Spleen (tissue), 11 donors: ENCODE measurements at regions not wholly inside any gene's neighbourhood (a gene's known extent, or its start where the extent isn't known, plus 50 kb on each side); places are given as distances from the start of the nearest gene placed in this dataset.
"Not testable (repeated sequence)": the region's sequence is repeated elsewhere in the genome, so short reads cannot be mapped to it uniquely, and the experiment has no call there.

Source experiments
- DNase-seq: peaks from one replicate; pipeline ENCODE4 v3.0.0-alpha.2; 2020
- H3K27ac ChIP-seq, 8 donors: fragments of 200-600 bp; sonication (generic) in 7 of 8; 1 replicate in 4 of 8; 2 replicates in 4 of 8; pipeline versions ENCODE4 v1.5.0 to v1.8.0; 2016 to 2021; ENCODE audit warnings: inconsistent platforms in 4 of 8, mild to moderate bottlenecking in 4 of 8, moderate library complexity in 1 of 8
- H3K27me3 ChIP-seq, 7 donors: fragments of 200-600 bp; sonication (generic) in 6 of 7; replicated peaks in 1 of 7; 1 replicate in 4 of 7; 2 replicates in 3 of 7; pipeline versions ENCODE4 v1.5.0 to v1.8.0; 2016 to 2021; ENCODE audit warnings: inconsistent platforms in 3 of 7, mild to moderate bottlenecking in 1 of 7
- H3K36me3 ChIP-seq, 6 donors: fragments of 200-600 bp; sonication (generic) in 5 of 6; 1 replicate in 4 of 6; 2 replicates in 2 of 6; pipeline versions ENCODE4 v1.5.0 to v1.8.0; 2016 to 2021; ENCODE audit warnings: inconsistent platforms in 2 of 6
- H3K4me1 ChIP-seq, 6 donors: fragments of 200-600 bp; sonication (generic) in 5 of 6; 1 replicate in 3 of 6; 2 replicates in 3 of 6; pipeline versions ENCODE4 v1.5.0 to v1.8.0; 2016 to 2021; ENCODE audit warnings: inconsistent platforms in 3 of 6
- H3K4me3 ChIP-seq, 8 donors: fragments of 200-600 bp; sonication (generic) in 7 of 8; 1 replicate in 4 of 8; 2 replicates in 4 of 8; pipeline versions ENCODE4 v1.5.0 to v1.8.0; 2016 to 2021; ENCODE audit warnings: inconsistent platforms in 4 of 8, mild to moderate bottlenecking in 4 of 8, moderate library complexity in 2 of 8
- H3K9me3 ChIP-seq, 8 donors: fragments of 200-600 bp; sonication (generic) in 7 of 8; 1 replicate in 4 of 8; 2 replicates in 4 of 8; pipeline versions ENCODE4 v1.5.0 to v1.8.0; 2016 to 2021; ENCODE audit warnings: inconsistent platforms in 4 of 8
- POLR2A ChIP-seq, 3 donors: fragments of 450-650 bp; IDR thresholded peaks; one replicate each; pipeline ENCODE4 v1.5.1; 2017; ENCODE audit warnings: antibody characterized with exemption in 3 of 3, mild to moderate bottlenecking in 1 of 3
- POLR2AphosphoS5 ChIP-seq, 3 donors: sonication (generic); formaldehyde crosslinking; IDR thresholded peaks; one replicate each; pipeline ENCODE4 v1.5.1; 2017; ENCODE audit warnings: antibody characterized with exemption in 3 of 3
- WGBS, 5 donors: extraction: QIAGEN DNeasy Blood & Tissue Kit in 3 of 5; methylation state at CpG; one replicate each; pipeline versions ENCODE4 v1.1.5 to v1.1.7; 2013 to 2018; 5-methylcytosine and 5-hydroxymethylcytosine counted together
- intact Hi-C: fragments of 100-400 bp; cut with DNase I; formaldehyde crosslinking; loops from one replicate; pipeline ENCODE4 v1.15.0; 2023; ENCODE audit warnings: low total_unique reads
- TF ChIP-seq, protein P1 (sequence below), 11 experiments: fragments of 200-600 bp in 7 of 11; fragments of 450-650 bp in 4 of 11; sonication (generic) in 4 of 11; IDR thresholded peaks in 8 of 11; conservative IDR thresholded peaks in 3 of 11; 1 replicate in 7 of 11; 2 replicates in 4 of 11; pipeline versions ENCODE4 v1.4.0 to v1.8.0; 2016 to 2021; ENCODE audit warnings: antibody characterized with exemption in 11 of 11, inconsistent platforms in 4 of 11, mild to moderate bottlenecking in 1 of 11
- donor health status: healthy with polysubstance abuse.
- donor health status: DM: no; HTN: no; CAD: no; lungs with moderate emphysema.
- donor health status: DM: no; HTN: no; CAD: no.
- donor health status: Bipolar disorder and iron deficiency.
- donor health status: healthy.
- donor health status: DM: no; HTN: no; CAD: no.
- donor health status: DM: yes; HTN: yes; CAD: no.

DNA sequence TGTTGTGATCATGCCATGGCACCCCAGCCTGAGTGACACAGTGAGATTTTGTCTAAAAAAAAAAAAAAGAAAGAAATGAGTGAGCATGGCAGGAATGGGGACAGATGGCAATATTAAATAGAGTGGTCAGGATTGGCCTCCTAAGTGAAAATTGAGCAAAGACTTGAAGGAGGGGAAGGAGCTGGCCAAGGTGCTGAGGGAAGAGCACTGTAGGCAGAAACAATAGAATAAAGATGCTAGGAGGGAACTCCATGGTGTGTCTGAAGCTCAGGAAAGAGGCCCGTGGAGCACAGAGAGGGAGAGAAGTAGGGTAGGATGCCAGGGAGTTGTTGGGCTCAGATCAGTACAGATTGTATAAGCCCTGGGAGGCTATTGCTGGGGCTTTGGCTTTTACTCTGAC lies 64.4 kb upstream of the PCAT7 start:
- H3K4me1 ChIP-seq, result no peaks in the 10 kb centered on the region
- TF ChIP-seq, protein P1, sequence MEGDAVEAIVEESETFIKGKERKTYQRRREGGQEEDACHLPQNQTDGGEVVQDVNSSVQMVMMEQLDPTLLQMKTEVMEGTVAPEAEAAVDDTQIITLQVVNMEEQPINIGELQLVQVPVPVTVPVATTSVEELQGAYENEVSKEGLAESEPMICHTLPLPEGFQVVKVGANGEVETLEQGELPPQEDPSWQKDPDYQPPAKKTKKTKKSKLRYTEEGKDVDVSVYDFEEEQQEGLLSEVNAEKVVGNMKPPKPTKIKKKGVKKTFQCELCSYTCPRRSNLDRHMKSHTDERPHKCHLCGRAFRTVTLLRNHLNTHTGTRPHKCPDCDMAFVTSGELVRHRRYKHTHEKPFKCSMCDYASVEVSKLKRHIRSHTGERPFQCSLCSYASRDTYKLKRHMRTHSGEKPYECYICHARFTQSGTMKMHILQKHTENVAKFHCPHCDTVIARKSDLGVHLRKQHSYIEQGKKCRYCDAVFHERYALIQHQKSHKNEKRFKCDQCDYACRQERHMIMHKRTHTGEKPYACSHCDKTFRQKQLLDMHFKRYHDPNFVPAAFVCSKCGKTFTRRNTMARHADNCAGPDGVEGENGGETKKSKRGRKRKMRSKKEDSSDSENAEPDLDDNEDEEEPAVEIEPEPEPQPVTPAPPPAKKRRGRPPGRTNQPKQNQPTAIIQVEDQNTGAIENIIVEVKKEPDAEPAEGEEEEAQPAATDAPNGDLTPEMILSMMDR (IDR thresholded peaks at IDR 0.05 in 8 of 11, conservative IDR thresholded peaks at IDR 0.05 in 3 of 11), result no peak
- TF ChIP-seq POLR2AphosphoS5 (IDR thresholded peaks at IDR 0.05), result no peak
- TF ChIP-seq POLR2A (IDR thresholded peaks at IDR 0.05), result no peak
- no peaks in the 10 kb centered on the region for H3K9me3 ChIP-seq
- intact Hi-C loops, result no loop called here
- H3K27ac ChIP-seq, result no peak overlapping the region
- no peaks in the 10 kb centered on the region for H3K36me3 ChIP-seq
- H3K27me3 ChIP-seq, result peaks cover 0 to 4% (median 0%) of the 10 kb centered on the region in 7 donors
- DNase-seq, result no peak
- 25 to 81% (median 55%) methylated on average over 1 of the region's 1 CpG for WGBS, 5 donors
- H3K4me3 ChIP-seq, result no peak overlapping the region

DNA sequence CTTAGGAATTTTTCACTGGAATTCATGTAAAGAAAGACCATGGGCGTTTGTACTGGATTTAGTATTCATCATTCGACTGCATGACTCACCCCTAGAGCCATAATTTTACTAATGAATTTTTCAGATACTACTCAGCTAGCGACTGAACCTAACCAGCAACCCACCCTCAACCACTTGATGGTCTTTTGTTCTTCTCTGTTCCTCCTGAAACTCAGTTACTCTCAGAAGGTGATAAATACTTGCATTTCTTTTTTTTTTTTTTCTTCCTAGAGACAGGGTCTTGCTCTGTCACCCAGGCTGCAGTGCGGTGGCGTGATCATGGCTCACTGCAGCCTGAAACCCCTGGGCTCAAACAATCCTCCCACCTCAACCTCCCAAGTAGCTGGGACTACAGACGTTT lies 62.8 kb upstream of the PCAT7 start:
- H3K4me3 ChIP-seq, H3K9me3 ChIP-seq, H3K27me3 ChIP-seq, H3K36me3 ChIP-seq, H3K4me1 ChIP-seq, DNase-seq, H3K27ac ChIP-seq, intact Hi-C loops: not testable (repeated sequence)
- WGBS, 5 donors, result 65 to 72% (median 67%) methylated on average over 6 of the region's 6 CpGs

DNA sequence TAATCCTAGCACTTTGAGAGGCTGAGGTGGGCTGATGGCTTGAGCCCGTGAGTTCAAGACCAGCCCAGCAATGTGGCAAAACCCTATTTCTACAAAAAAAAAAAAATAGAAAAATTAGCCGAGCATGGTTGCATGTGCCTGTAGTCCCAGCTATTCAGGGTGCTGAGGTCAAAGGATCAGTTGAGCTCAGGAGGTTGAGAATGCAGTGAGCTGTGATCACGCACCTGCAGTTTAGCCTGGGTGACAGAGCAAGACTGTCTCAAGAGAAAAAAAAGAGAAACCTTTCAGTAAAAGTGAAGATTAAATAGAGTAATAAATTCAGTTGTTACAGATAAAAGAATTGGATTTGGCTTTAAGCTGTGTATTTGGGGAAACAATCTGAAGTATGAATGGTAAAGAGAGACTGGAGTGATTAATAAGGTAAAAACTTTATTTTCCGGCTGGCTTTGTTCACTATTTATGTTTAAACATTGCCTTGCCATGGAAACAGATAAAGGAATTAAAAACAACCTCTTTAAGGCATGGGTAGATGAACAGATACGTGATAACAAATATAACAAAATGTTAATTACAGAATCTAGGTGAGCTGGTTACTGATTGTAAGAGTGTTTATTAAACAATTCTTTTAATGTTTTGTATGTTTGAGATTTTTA lies 56.0 kb upstream of the PCAT7 start:
- DNase-seq, result no peak
- intact Hi-C loops, result no loop called here
- TF ChIP-seq, protein P1 (IDR thresholded peaks at IDR 0.05 in 8 of 11, conservative IDR thresholded peaks at IDR 0.05 in 3 of 11), result no peak
- no peak for TF ChIP-seq POLR2AphosphoS5 (IDR thresholded peaks at IDR 0.05)
- no peak for TF ChIP-seq POLR2A (IDR thresholded peaks at IDR 0.05)
- Histone ChIP-seq H3K4me1 (no peaks in the 10 kb centered on the region), H3K4me3 (no peak overlapping the region), H3K9me3 (no peaks in the 10 kb centered on the region), H3K27ac (no peak overlapping the region), H3K27me3 (peaks cover 0 to 18% (median 0%) of the 10 kb centered on the region in 7 donors), H3K36me3 (no peaks in the 10 kb centered on the region)
- 65 to 80% (median 69%) methylated on average over 5 of the region's 5 CpGs for WGBS, 5 donors

DNA sequence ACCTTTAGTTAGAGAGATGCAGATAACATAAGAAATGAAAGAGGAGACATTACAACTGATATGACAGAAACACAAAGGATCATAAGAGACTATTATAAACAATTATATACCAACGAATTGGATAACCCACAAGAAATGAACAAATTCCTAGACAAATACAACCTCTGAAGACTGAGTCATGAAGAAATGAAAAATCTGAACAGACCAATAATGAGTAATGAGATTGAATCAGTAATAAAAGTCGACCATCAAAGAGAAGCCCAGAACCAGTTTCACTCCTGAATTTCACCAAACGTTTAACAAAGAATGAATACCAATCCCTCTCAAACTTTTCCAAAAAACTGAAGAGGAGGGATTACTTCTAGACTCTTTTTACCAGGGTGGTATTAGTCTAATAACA lies 50.5 kb upstream of the PCAT7 start:
- WGBS, 5 donors, result 69 to 89% (median 82%) methylated on average over 3 of the region's 3 CpGs
- TF ChIP-seq POLR2AphosphoS5 (IDR thresholded peaks at IDR 0.05) (no peak), POLR2A (IDR thresholded peaks at IDR 0.05) (no peak)
- TF ChIP-seq, protein P1 (IDR thresholded peaks at IDR 0.05 in 8 of 11, conservative IDR thresholded peaks at IDR 0.05 in 3 of 11), result no peak
- Histone ChIP-seq H3K27ac (no peak overlapping the region), H3K4me3 (no peak overlapping the region), H3K4me1 (no peaks in the 10 kb centered on the region), H3K9me3 (peaks cover 0 to 3% (median 0%) of the 10 kb centered on the region in 8 donors), H3K36me3 (no peaks in the 10 kb centered on the region), H3K27me3 (peaks cover 0 to 23% (median 0%) of the 10 kb centered on the region in 7 donors)
- DNase-seq, result no peak
- intact Hi-C loops, result no loop called here
